ENCODE measurements at regions not wholly inside any gene's neighbourhood (a gene's known extent, or its start where the extent isn't known, plus 50 kb on each side); places are given as distances from the start of the nearest gene placed in this dataset.
A peak's percentile ranks its signal among the peaks of the same experiment; 100 is the strongest.

GRCh38 chr7:57305192-57305748 is 144.7 kb upstream of the ZNF716 start:
- Mint-ChIP-seq H3K4me3 (no peak overlapping the region), H3K27ac (no peak overlapping the region), H3K27me3 (no peaks in the 10 kb centered on the region), H3K9me3 (peaks cover 4 to 78% (median 18%) of the 10 kb centered on the region in 11 donors), H3K4me1 (no peaks in the 10 kb centered on the region), H3K36me3 (peaks cover 0 to 5% (median 2%) of the 10 kb centered on the region in 5 donors)
- Histone ChIP-seq H3K27me3 (ENCODE audit: control insufficient read depth in 2 of 2, insufficient read depth in 2 of 2, low read length in 2 of 2) (no peaks in the 10 kb centered on the region), H3K36me3 (ENCODE audit: control insufficient read depth in 2 of 3, insufficient read depth in 3 of 3, low read length in 3 of 3) (no peaks in the 10 kb centered on the region), H3K4me1 (ENCODE audit: control insufficient read depth in 2 of 2, insufficient read depth in 2 of 2, low read length in 2 of 2) (no peaks in the 10 kb centered on the region), H3K9me3 (ENCODE audit: control insufficient read depth in 2 of 3, low read length in 3 of 3) (peaks cover 0 to 17% (median 0%) of the 10 kb centered on the region in 3 experiments), H3K4me3 (ENCODE audit: low read length) (no peak overlapping the region), H3K27ac (ENCODE audit: low read depth, low read length) (no peak overlapping the region)
- ChIA-PET POLR2A (no interaction called here), CTCF (no interaction called here)
- DNase-seq (no peak), ATAC-seq (peak; percentile 64)
- intact Hi-C loops (cut with micrococcal nuclease) = no loop called here

DNA sequence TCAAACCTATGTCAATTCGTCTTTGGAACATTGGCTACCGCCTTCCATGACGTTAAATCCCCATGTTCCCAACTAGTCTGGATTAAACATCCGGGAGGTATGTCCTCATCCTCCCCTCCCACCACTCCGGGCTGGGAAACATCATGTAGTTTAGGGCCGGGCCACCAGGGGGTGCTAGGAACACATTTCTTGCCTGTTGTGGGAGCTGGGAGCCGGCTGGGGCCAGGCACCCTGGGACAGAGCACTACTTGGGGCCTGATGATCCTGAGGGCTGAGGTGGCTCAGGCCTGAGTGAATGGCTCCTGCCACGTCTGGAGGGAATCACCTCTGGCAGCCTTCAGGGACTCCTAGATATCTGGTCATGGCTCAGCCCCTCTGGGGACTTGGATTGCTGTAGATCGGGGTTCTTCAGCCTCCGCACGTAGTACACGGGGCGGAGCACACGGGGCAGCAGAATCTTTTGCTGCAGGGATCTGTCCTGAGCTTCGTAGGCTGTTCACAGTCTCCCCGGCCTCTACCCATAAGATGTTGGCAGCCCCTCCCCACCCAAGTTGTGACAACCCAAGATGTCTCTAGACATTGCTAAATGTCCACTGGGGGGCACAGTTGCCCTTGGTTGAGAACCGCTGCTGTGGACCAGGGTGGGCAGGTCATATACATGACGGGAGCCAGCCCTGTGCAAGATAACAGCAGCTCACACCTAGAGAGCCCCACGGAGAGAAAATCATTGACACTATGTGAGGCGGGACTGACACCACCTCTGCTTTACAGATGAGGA is 141.2 kb upstream of the ZNF716 start:
- Mint-ChIP-seq H3K27ac (no peak overlapping the region), H3K9me3 (peaks cover 0 to 82% (median 19%) of the 10 kb centered on the region in 11 donors), H3K4me1 (no peaks in the 10 kb centered on the region), H3K36me3 (peaks cover 0 to 9% (median 2%) of the 10 kb centered on the region in 5 donors), H3K27me3 (no peaks in the 10 kb centered on the region), H3K4me3 (no peak overlapping the region)
- Histone ChIP-seq H3K27me3 (ENCODE audit: control insufficient read depth in 2 of 2, insufficient read depth in 2 of 2, low read length in 2 of 2) (no peaks in the 10 kb centered on the region), H3K9me3 (ENCODE audit: control insufficient read depth in 2 of 3, low read length in 3 of 3) (peaks cover 0 to 25% (median 0%) of the 10 kb centered on the region in 3 experiments), H3K27ac (ENCODE audit: low read depth, low read length) (no peak overlapping the region), H3K36me3 (ENCODE audit: control insufficient read depth in 2 of 3, insufficient read depth in 3 of 3, low read length in 3 of 3) (no peaks in the 10 kb centered on the region), H3K4me1 (ENCODE audit: control insufficient read depth in 2 of 2, insufficient read depth in 2 of 2, low read length in 2 of 2) (no peaks in the 10 kb centered on the region), H3K4me3 (ENCODE audit: low read length) (no peak overlapping the region)
- ATAC-seq (no peak), DNase-seq (no peak)
- ChIA-PET POLR2A (no interaction called here), CTCF (no interaction called here)
- intact Hi-C loops (cut with micrococcal nuclease) = no loop called here

GRCh38 chr7:57327081-57327480 is 122.9 kb upstream of the ZNF716 start:
- ATAC-seq (no peak), DNase-seq (no peak)
- Mint-ChIP-seq H3K4me3 (no peak overlapping the region), H3K9me3 (peaks cover 10 to 78% (median 39%) of the 10 kb centered on the region in 11 donors), H3K4me1 (no peaks in the 10 kb centered on the region), H3K27me3 (no peaks in the 10 kb centered on the region), H3K27ac (no peak overlapping the region), H3K36me3 (peaks cover 0 to 19% (median 2%) of the 10 kb centered on the region in 5 donors)
- ChIA-PET CTCF (no interaction called here), POLR2A (no interaction called here)
- H3K27ac ChIP-seq (ENCODE audit: low read depth, low read length) = no peak overlapping the region
- no peaks in the 10 kb centered on the region for H3K27me3 ChIP-seq (ENCODE audit: control insufficient read depth in 2 of 2, insufficient read depth in 2 of 2, low read length in 2 of 2)
- H3K36me3 ChIP-seq (ENCODE audit: control insufficient read depth in 2 of 3, insufficient read depth in 3 of 3, low read length in 3 of 3) = no peaks in the 10 kb centered on the region
- intact Hi-C loops (cut with micrococcal nuclease) = no loop called here
- H3K9me3 ChIP-seq (ENCODE audit: control insufficient read depth in 2 of 3, low read length in 3 of 3) = peaks cover 0 to 61% (median 0%) of the 10 kb centered on the region in 3 experiments
- H3K4me3 ChIP-seq (ENCODE audit: low read length) = no peak overlapping the region
- H3K4me1 ChIP-seq (ENCODE audit: control insufficient read depth in 2 of 2, insufficient read depth in 2 of 2, low read length in 2 of 2) = no peaks in the 10 kb centered on the region

- H3K9me3 Mint-ChIP-seq = peaks cover 10 to 76% (median 39%) of the 10 kb centered on the region in 11 donors
- H3K4me1 Mint-ChIP-seq = no peaks in the 10 kb centered on the region
- peaks cover 0 to 16% (median 2%) of the 10 kb centered on the region in 5 donors for H3K36me3 Mint-ChIP-seq
- Histone ChIP-seq H3K27ac (ENCODE audit: low read depth, low read length) (no peak overlapping the region), H3K36me3 (ENCODE audit: control insufficient read depth in 2 of 3, insufficient read depth in 3 of 3, low read length in 3 of 3) (no peaks in the 10 kb centered on the region), H3K4me3 (ENCODE audit: low read length) (no peak overlapping the region), H3K9me3 (ENCODE audit: control insufficient read depth in 2 of 3, low read length in 3 of 3) (peaks cover 0 to 50% (median 0%) of the 10 kb centered on the region in 3 experiments), H3K27me3 (ENCODE audit: control insufficient read depth in 2 of 2, insufficient read depth in 2 of 2, low read length in 2 of 2) (no peaks in the 10 kb centered on the region), H3K4me1 (ENCODE audit: control insufficient read depth in 2 of 2, insufficient read depth in 2 of 2, low read length in 2 of 2) (no peaks in the 10 kb centered on the region)
- DNase-seq (no peak), ATAC-seq (no peak)
- H3K4me3 Mint-ChIP-seq = no peak overlapping the region
- POLR2A ChIA-PET = no interaction called here
- no peaks in the 10 kb centered on the region for H3K27me3 Mint-ChIP-seq
- CTCF ChIA-PET = no interaction called here
- intact Hi-C loops (cut with micrococcal nuclease) = no loop called here
- H3K27ac Mint-ChIP-seq = no peak overlapping the region
Observed at GRCh38 chr7:57328457-57328856, 121.5 kb upstream of the ZNF716 start.

- Mint-ChIP-seq H3K4me1 (no peaks in the 10 kb centered on the region), H3K4me3 (no peak overlapping the region), H3K27me3 (no peaks in the 10 kb centered on the region), H3K36me3 (peaks cover 0 to 16% (median 2%) of the 10 kb centered on the region in 5 donors), H3K27ac (no peak overlapping the region), H3K9me3 (peaks cover 10 to 81% (median 39%) of the 10 kb centered on the region in 11 donors)
- ChIA-PET POLR2A (no interaction called here), CTCF (no interaction called here)
- Histone ChIP-seq H3K27ac (ENCODE audit: low read depth, low read length) (no peak overlapping the region), H3K36me3 (ENCODE audit: control insufficient read depth in 2 of 3, insufficient read depth in 3 of 3, low read length in 3 of 3) (no peaks in the 10 kb centered on the region), H3K27me3 (ENCODE audit: control insufficient read depth in 2 of 2, insufficient read depth in 2 of 2, low read length in 2 of 2) (no peaks in the 10 kb centered on the region), H3K9me3 (ENCODE audit: control insufficient read depth in 2 of 3, low read length in 3 of 3) (peaks cover 0 to 50% (median 0%) of the 10 kb centered on the region in 3 experiments), H3K4me1 (ENCODE audit: control insufficient read depth in 2 of 2, insufficient read depth in 2 of 2, low read length in 2 of 2) (no peaks in the 10 kb centered on the region), H3K4me3 (ENCODE audit: low read length) (no peak overlapping the region)
- DNase-seq (no peak), ATAC-seq (no peak)
- intact Hi-C loops (cut with micrococcal nuclease) = no loop called here
Observed at GRCh38 chr7:57328963-57329362, 121.0 kb upstream of the ZNF716 start.

DNA sequence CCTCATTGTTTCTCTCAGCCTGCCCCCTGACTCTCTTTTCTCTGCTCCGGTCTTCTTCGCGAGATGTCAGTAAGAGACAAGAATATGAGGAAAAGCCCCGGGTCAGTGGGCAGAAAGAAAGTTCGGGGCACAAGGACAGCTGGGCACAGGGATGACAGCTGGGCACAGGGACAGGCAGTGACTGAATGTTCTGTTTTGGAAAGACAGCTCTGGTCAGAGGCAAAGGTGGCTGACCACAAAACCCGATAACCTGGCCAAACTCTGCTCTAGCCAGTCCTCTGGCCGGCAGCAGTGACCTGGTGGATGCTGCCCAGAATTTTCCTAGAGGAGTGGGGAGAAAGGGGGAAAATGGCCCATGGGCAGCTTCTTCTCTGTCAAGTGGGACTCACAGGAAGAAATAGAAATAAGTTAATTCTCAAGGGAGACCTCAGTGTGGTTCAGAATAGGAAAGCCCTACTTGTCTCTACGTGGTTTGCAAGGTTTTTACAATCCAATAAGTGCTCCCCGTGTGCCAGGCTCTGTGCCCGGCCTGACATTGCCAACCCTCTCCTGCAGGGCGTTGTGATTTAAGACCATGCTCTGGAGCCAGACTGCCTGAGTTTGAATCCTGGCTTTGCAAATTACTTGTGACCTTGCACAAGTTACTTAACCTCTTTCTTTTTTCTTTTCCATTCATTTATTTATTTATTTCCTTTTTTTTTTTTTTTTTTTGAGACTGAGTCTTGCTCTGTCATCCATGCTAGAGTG is 110.6 kb upstream of the ZNF716 start:
- CTCF ChIA-PET = no interaction called here
- no peak overlapping the region for H3K4me3 ChIP-seq (ENCODE audit: low read length)
- no peaks in the 10 kb centered on the region for H3K4me1 Mint-ChIP-seq
- DNase-seq (no peak), ATAC-seq (no peak)
- no peaks in the 10 kb centered on the region for H3K27me3 Mint-ChIP-seq
- no peak overlapping the region for H3K27ac Mint-ChIP-seq
- POLR2A ChIA-PET = no interaction called here
- no peaks in the 10 kb centered on the region for H3K27me3 ChIP-seq (ENCODE audit: control insufficient read depth in 2 of 2, insufficient read depth in 2 of 2, low read length in 2 of 2)
- H3K4me3 Mint-ChIP-seq = peak overlapping the region in 1 of 10 donors; percentile 4
- H3K36me3 Mint-ChIP-seq = peaks cover 0 to 7% (median 4%) of the 10 kb centered on the region in 5 donors
- H3K36me3 ChIP-seq (ENCODE audit: control insufficient read depth in 2 of 3, insufficient read depth in 3 of 3, low read length in 3 of 3) = no peaks in the 10 kb centered on the region
- H3K27ac ChIP-seq (ENCODE audit: low read depth, low read length) = no peak overlapping the region
- H3K9me3 Mint-ChIP-seq = peaks cover 7 to 66% (median 36%) of the 10 kb centered on the region in 11 donors
- intact Hi-C loops (cut with micrococcal nuclease) = no loop called here
- H3K9me3 ChIP-seq (ENCODE audit: control insufficient read depth in 2 of 3, low read length in 3 of 3) = peaks cover 0 to 54% (median 0%) of the 10 kb centered on the region in 3 experiments
- H3K4me1 ChIP-seq (ENCODE audit: control insufficient read depth in 2 of 2, insufficient read depth in 2 of 2, low read length in 2 of 2) = no peaks in the 10 kb centered on the region

All from naive thymus-derived CD4-positive, alpha-beta T cell (primary cell).